HTR-8/SVneo (cell line): ENCODE measurements at regions not wholly inside any gene's neighbourhood (a gene's known extent, or its start where the extent isn't known, plus 50 kb on each side); places are given as distances from the start of the nearest gene placed in this dataset.
A peak's percentile ranks its signal among the peaks of the same experiment; 100 is the strongest.
"Not testable (repeated sequence)": the region's sequence is repeated elsewhere in the genome, so short reads cannot be mapped to it uniquely, and the experiment has no call there.

Experiments
- DNase-seq: peaks from one replicate; pipeline ENCODE4 v3.0.0; 2011; ENCODE audit warnings: low spot score, mixed read lengths; ENCODE audit not compliant: insufficient read length
- FAIRE-seq: peaks from 2 replicates; lab custom pipeline; 2011; peaks lifted over from hg19 to GRCh38; lab: Jason Lieb, UNC

GRCh38 chr5:36739751-36740221 lies 133.4 kb downstream of the SLC1A3 start:
- DNase-seq (peak; percentile 72), FAIRE-seq (peak; percentile 67)

- DNase-seq: no peak
- FAIRE-seq: peak; percentile 62
Observed at GRCh38 chr5:36740259-36740898, 134.0 kb downstream of the SLC1A3 start.

- DNase-seq: no peak
- no peak for FAIRE-seq
Observed at GRCh38 chr5:36741128-36741527, 134.7 kb downstream of the SLC1A3 start.

DNA sequence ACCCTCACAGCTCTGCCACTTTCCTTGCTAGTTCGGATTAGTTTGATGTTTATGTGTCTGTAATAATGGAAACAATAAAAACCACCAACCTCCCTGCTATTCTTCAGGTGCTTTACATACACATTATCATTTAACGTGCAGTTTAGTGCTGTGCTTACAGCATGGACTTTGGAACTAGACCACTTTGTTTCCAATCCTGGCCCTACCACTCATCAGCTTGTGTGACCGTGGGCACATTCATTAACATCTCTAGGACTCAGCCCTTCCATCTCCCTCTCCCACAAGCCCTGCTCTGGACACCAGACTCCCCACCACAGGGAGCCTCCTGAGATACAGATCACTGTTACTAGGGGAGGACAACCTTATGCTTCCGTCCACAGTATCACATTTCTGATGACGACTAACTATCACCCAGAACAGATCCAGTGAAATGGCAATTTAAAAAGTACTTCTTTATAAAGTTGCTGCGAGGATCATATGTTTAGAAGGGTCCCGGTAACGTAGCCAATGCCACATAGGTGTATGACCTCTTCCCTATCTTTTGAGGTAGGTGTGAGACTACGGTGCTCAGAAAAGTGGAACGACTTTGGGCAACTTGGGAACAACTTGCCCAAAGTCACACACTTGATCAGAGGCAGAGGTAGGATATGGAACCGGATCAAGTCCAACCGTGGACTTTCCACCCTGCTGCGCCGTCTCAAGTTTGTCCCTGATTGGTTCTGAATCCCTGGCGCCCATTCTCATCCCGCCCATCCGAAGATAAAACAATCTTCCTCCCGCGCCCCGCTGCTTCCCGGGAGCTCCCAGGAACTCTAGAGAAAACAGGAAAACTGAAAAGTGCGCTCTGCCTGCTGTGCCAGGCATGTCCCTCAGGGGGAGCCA lies 132.4 kb upstream of the NIPBL start:
- DNase-seq (peak; percentile 93), FAIRE-seq (peak; percentile 63)

- DNase-seq (peak; percentile 54), FAIRE-seq (no peak)
Observed at GRCh38 chr5:36744773-36745589, 131.6 kb upstream of the NIPBL start.

GRCh38 chr5:36747794-36748193 lies 128.8 kb upstream of the NIPBL start:
- DNase-seq, FAIRE-seq: not testable (repeated sequence)

GRCh38 chr5:36751886-36752285 lies 124.7 kb upstream of the NIPBL start:
- FAIRE-seq (no peak), DNase-seq (no peak)

DNA sequence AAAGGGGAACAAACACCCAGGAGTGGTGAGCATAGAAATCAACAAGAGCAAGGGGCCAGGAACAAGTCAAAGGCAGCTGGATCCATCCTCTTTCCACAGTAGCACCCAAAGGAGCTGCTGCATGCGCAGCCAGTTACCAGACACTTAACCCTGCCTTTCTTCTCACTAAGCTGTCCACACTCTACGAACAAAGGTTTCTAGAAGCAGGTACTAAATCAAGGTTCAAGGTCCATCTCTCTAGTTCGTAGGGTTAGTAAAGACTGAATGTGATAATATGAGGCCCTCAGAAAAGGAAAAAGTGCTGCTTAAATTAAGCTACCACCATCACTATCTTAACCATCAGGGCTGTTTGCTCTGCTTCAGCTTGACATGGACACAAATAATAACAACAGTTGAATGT lies 121.2 kb upstream of the NIPBL start:
- FAIRE-seq: peak; percentile 42

DNA sequence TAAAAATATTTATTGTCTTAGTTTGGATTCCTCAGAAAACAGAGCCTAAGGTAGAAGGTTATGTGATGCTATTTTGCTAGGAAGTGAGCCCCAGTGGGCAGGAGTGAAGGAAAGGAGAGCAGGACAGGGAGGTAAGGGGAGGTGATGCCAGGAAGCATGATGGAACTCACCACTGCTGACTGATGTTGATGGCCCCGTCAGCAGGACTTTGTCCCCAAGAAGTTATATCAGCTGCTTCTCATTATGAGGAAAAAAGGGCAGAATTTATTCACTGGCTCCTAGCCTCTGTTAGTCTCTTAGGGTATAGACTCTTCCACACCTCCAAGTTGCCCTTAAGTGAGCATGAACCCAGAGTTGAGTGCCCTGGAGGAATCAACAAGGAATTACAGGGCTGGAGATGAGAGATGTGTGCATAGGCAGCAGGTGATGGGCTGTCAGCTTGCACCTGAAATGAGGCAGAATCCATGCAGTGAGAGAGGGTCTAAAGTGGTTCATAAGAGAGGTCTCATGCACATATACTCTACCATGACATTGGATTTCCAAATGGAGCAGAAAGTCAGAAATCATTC lies 120.6 kb upstream of the NIPBL start:
- FAIRE-seq: peak; percentile 13

More for the DNA sequence above, 121.2 kb upstream of the NIPBL start:
- DNase-seq: no peak

DNA sequence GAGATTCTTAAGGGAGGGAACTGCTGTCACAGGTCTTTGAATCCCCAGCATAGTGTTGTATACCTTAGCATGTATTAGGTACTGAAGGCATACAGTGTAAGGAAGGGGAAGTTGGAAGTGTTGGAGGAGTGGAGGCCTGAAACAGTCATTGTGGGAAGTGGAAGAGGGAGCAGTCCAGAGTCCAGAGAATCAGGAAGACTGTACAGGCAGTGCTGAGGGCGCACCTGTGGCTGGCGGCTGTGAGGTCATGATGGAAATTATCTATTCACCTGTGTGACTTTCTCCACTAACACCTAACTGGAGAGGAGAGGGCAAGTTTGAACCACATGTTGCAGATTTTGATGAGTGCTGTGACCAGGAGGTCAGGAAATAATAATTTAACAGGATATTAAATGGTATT lies 119.7 kb upstream of the NIPBL start:
- FAIRE-seq (no peak), DNase-seq (no peak)

More for the DNA sequence above, 120.6 kb upstream of the NIPBL start:
- DNase-seq: no peak

- no peak for FAIRE-seq
Observed at GRCh38 chr5:36759117-36759516, 117.5 kb upstream of the NIPBL start.

GRCh38 chr5:36763454-36763853 lies 113.1 kb upstream of the NIPBL start:
- DNase-seq: no peak
- no peak for FAIRE-seq

More at GRCh38 chr5:36759117-36759516, 117.5 kb upstream of the NIPBL start:
- no peak for DNase-seq

DNA sequence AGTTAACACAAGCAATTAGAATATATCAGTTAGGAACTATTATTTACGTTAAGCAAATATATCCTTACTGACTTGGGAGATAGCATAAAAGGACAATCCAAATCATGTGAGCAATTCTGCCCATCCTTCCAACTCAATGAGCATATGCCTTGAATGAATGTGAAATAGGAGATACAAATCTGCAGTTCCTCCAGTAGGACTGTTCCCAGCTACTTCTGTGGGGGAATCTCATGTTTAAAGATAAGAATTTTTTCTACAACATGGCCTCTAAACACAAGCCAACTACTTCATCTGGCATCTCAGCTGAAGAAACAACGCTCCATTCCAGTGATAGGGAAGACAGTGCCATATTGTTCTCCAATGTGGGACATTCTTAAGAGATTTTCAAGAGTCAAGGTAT lies 110.7 kb upstream of the NIPBL start:
- DNase-seq (no peak), FAIRE-seq (no peak)

DNA sequence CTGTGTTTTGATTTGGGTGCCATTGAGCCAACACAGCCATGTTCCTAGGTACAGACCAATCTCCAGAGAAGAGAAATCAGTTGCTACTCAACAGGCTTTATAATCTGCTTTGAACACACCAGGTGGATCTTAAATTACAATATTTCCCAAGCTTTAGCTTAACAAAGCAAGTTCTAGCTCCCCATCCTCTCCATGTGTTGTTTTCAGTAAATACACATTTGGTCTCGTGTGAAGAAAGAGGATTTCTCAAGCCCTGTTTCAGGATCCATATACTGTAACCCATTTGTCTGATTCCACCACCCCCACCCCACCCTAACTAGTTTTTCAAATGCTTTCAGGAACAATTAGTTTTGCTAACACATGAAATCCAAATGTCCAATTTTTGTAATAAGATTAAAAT lies 109.6 kb upstream of the NIPBL start:
- FAIRE-seq: no peak
- DNase-seq: no peak

- FAIRE-seq (no peak), DNase-seq (no peak)
Observed at GRCh38 chr5:36768450-36768849, 108.1 kb upstream of the NIPBL start.

DNA sequence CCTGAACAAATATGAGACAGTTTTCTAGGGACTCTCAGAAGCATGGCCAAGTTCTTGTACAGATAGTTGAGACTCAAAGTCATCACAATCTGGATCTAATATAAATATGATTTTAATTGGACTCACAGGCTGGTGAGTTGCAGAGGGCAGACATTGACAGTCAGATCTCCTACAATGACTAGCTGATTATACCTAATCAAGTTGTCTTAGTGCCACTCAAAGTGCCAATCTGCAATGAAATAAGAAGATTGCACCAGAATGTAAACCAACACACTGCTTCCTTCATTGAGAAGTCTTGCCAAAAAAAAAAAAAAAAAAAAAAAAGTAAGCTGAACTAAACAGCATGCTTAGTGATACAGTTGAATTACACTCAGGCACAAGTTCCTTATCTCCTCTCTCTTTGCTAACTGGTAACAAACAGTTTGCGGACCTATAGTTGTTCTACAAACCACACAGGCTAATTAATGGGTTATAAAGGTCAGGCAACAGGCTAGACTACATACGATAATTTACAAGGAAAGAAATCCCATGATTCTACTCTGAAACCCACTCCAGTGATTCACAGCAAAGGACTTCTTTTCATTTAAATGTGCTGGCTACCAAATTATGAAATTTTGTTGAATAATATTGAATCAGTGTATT lies 107.3 kb upstream of the NIPBL start:
- no peak for DNase-seq
- no peak for FAIRE-seq

- FAIRE-seq: no peak
- DNase-seq: no peak
Observed at GRCh38 chr5:36770125-36770524, 106.4 kb upstream of the NIPBL start.

DNA sequence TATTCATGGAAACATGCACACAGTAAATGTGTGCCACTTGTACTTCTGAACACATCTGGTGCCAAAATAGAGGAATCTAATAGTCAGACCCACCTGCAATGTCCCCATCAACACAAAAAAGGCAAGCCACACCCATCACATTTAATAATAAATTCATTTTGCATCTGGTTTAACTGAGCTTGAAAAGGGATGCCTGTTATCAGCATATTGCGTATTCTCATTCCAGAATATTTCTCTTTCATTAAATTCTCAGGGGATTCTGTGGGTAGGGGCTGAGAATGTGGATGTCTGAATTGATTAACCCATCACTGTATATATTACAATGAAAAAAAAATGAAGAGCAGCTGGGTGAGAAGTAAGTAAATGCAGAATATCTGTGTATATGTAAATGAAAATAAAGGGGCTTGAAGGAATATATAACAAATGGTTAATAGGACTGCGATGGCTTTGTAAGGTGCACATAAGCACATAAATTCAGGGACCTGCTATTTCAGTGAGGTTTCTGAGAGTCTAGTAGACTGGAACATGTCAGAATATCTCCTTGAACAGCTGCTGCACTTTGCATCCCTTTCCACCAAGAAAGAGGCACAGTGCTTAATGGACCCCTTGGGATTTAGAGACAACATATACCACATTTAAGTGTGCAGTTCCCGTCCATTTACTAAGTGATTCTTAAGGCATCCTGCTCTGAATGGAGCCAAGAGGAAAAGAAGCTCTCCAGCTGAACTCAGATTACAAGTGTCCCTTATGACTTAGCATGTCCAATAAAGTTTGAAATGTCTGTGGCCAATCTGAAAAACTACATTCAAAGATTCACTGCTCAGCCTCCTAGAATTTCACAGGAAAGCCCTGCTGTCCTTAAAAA lies 104.1 kb upstream of the NIPBL start:
- FAIRE-seq (no peak), DNase-seq (no peak)
